OCI-LY1 (cell line): ENCODE measurements at regions not wholly inside any gene's neighbourhood (a gene's known extent, or its start where the extent isn't known, plus 50 kb on each side); places are given as distances from the start of the nearest gene placed in this dataset.

Experiments
- H2AFZ ChIP-seq: fragments of 200-600 bp; sonication (generic), shearing (Covaris generic); 2 replicates; pipeline ENCODE4 v1.6.0; 2014; ENCODE audit warnings: antibody characterized with exemption, mild to moderate bottlenecking, low read length
- H3F3A ChIP-seq: fragments of 200-600 bp; sonication (generic), shearing (Covaris generic); 2 replicates; pipeline ENCODE4 v1.6.0; 2014; ENCODE audit warnings: mild to moderate bottlenecking, antibody characterized with exemption, low read length, moderate library complexity; ENCODE audit not compliant: insufficient read depth
- H3K27ac ChIP-seq: fragments of 200-600 bp; sonication (generic); 2 replicates; pipeline ENCODE4 v1.5.1; 2014; ENCODE audit warnings: low read length, mixed run types, mild to moderate bottlenecking, low read depth; ENCODE audit not compliant: poor library complexity, severe bottlenecking
- H3K27me3 ChIP-seq: fragments of 200-600 bp; sonication (generic); 2 replicates; pipeline ENCODE4 v1.6.0; 2014; ENCODE audit warnings: antibody characterized with exemption, mild to moderate bottlenecking, low read length, moderate library complexity; ENCODE audit not compliant: insufficient read depth
- H3K36me3 ChIP-seq: fragments of 200-600 bp; sonication (generic); 2 replicates; pipeline ENCODE4 v1.6.1; 2014; ENCODE audit warnings: mild to moderate bottlenecking, antibody characterized with exemption, low read length, moderate library complexity, mixed read lengths; ENCODE audit not compliant: insufficient read depth
- H3K4me1 ChIP-seq: fragments of 200-600 bp; sonication (generic); 2 replicates; pipeline ENCODE4 v1.5.1; 2014; ENCODE audit warnings: mild to moderate bottlenecking, low read length, moderate library complexity; ENCODE audit not compliant: insufficient read depth, severe bottlenecking
- H3K4me2 ChIP-seq: fragments of 200-600 bp; sonication (generic), shearing (Covaris generic); 2 replicates; pipeline ENCODE4 v1.6.1; 2014; ENCODE audit warnings: low read length
- H3K4me3 ChIP-seq: fragments of 200-600 bp; sonication (generic); 2 replicates; pipeline ENCODE4 v1.5.1; 2014; ENCODE audit warnings: low read length, low read depth, mild to moderate bottlenecking, mixed read lengths; ENCODE audit not compliant: poor library complexity, severe bottlenecking
- H3K79me2 ChIP-seq: fragments of 200-600 bp; shearing (Covaris generic); 2 replicates; pipeline ENCODE4 v1.6.1; 2016; ENCODE audit warnings: mixed run types, low read length, mixed read lengths; ENCODE audit not compliant: insufficient read depth
- H3K9ac ChIP-seq: fragments of 200-600 bp; sonication (generic), shearing (Covaris generic); 2 replicates; pipeline ENCODE4 v1.6.1; 2014; ENCODE audit warnings: mild to moderate bottlenecking, low read length, mixed read lengths
- H3K9me2 ChIP-seq: fragments of 200-600 bp; sonication (generic), shearing (Covaris generic); 2 replicates; pipeline ENCODE4 v1.6.1; 2014; ENCODE audit warnings: low read depth, mild to moderate bottlenecking, low read length, mixed read lengths
- H3K9me3 ChIP-seq: fragments of 200-600 bp; shearing (Covaris generic); 2 replicates; pipeline ENCODE4 v1.6.1; 2014; ENCODE audit warnings: low read length, mixed read lengths
- H4K20me1 ChIP-seq: fragments of 200-600 bp; sonication (generic), shearing (Covaris generic); 2 replicates; pipeline ENCODE4 v1.6.0; 2016; ENCODE audit warnings: mild to moderate bottlenecking, low read length; ENCODE audit not compliant: insufficient read depth
- CTCF ChIP-seq: fragments of 200-600 bp; sonication (generic), shearing (Covaris generic); IDR thresholded peaks from 2 replicates; pipeline ENCODE4 v1.5.1; 2017; ENCODE audit warnings: mild to moderate bottlenecking, antibody characterized with exemption, low read length, moderate library complexity, mixed read lengths
- EZH2 ChIP-seq: fragments of 200-600 bp; sonication (generic), shearing (Covaris generic); IDR thresholded peaks from 2 replicates; pipeline ENCODE4 v1.8.0; 2017; ENCODE audit warnings: borderline replicate concordance, mixed run types, mild to moderate bottlenecking, antibody characterized with exemption, low read length, moderate library complexity, mixed read lengths

GRCh38 chr1:29969576-29969975 lies 733.3 kb downstream of the PTPRU start:
- H3K4me3 ChIP-seq, result no peak overlapping the region

GRCh38 chr1:29967261-29967660 lies 730.9 kb downstream of the PTPRU start:
- no peak overlapping the region for H3K27ac ChIP-seq
- no peaks in the 10 kb centered on the region for H3K79me2 ChIP-seq
- TF ChIP-seq EZH2 (no peak), CTCF (no peak)
- H3K4me2 ChIP-seq, result no peak overlapping the region
- no peaks in the 10 kb centered on the region for H3K4me1 ChIP-seq
- no peak overlapping the region for H2AFZ ChIP-seq
- no peaks in the 10 kb centered on the region for H3K9me2 ChIP-seq
- no peak overlapping the region for H3K9ac ChIP-seq
- no peaks in the 10 kb centered on the region for H4K20me1 ChIP-seq
- no peak overlapping the region for H3K4me3 ChIP-seq
- H3K27me3 ChIP-seq, result no peaks in the 10 kb centered on the region
- no peaks in the 10 kb centered on the region for H3K9me3 ChIP-seq
- no peaks in the 10 kb centered on the region for H3K36me3 ChIP-seq
- H3F3A ChIP-seq, result no peaks in the 10 kb centered on the region

More at GRCh38 chr1:29969576-29969975, 733.3 kb downstream of the PTPRU start:
- H3K4me1 ChIP-seq, result no peaks in the 10 kb centered on the region
- no peak overlapping the region for H3K27ac ChIP-seq
- no peak overlapping the region for H3K4me2 ChIP-seq
- no peaks in the 10 kb centered on the region for H3K9me2 ChIP-seq
- TF ChIP-seq EZH2 (no peak), CTCF (no peak)
- no peaks in the 10 kb centered on the region for H4K20me1 ChIP-seq
- H3F3A ChIP-seq, result no peaks in the 10 kb centered on the region
- no peaks in the 10 kb centered on the region for H3K79me2 ChIP-seq
- no peak overlapping the region for H3K9ac ChIP-seq
- H3K27me3 ChIP-seq, result no peaks in the 10 kb centered on the region
- no peak overlapping the region for H2AFZ ChIP-seq
- H3K36me3 ChIP-seq, result no peaks in the 10 kb centered on the region
- no peaks in the 10 kb centered on the region for H3K9me3 ChIP-seq

GRCh38 chr1:29966526-29967045 lies 730.3 kb downstream of the PTPRU start:
- Histone ChIP-seq H3K4me1 (no peaks in the 10 kb centered on the region), H3F3A (no peaks in the 10 kb centered on the region), H3K9me3 (no peaks in the 10 kb centered on the region), H3K4me3 (no peak overlapping the region), H3K79me2 (no peaks in the 10 kb centered on the region), H3K27ac (no peak overlapping the region), H3K9ac (no peak overlapping the region), H4K20me1 (no peaks in the 10 kb centered on the region), H3K9me2 (no peaks in the 10 kb centered on the region), H2AFZ (no peak overlapping the region), H3K36me3 (no peaks in the 10 kb centered on the region), H3K4me2 (no peak overlapping the region), H3K27me3 (no peaks in the 10 kb centered on the region)
- TF ChIP-seq CTCF, result no peak
- TF ChIP-seq EZH2, result no peak
